Renal cortical epithelial cell (primary cell): ENCODE measurements at regions not wholly inside any gene's neighbourhood (a gene's known extent, or its start where the extent isn't known, plus 50 kb on each side); places are given as distances from the start of the nearest gene placed in this dataset.
A peak's percentile ranks its signal among the peaks of the same experiment; 100 is the strongest.

Experiments used
- DNase-seq: peaks from one replicate; pipeline ENCODE4 v3.0.0-alpha.2; 2011; ENCODE audit warnings: low read depth

DNA sequence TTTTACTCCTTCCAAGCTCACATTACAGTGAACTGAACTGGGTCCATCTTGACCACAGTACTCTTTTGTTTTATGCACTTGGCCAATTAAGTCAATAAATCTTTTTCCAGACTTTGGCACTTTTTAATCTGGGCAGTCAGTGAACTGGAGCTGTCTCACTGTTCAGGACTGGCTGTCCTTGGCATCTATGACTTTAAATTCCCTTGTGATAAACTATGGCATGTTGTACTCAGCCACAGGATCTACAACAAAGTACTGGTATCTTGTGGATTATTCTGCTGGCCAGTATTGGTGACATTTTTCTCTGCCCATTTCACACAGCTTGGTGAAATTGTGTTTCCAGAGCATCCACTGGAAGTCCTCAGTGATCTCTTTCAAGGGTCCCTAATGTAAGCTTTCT lies 1144.8 kb upstream of the SEMA6A start:
- DNase-seq = no peak

DNA sequence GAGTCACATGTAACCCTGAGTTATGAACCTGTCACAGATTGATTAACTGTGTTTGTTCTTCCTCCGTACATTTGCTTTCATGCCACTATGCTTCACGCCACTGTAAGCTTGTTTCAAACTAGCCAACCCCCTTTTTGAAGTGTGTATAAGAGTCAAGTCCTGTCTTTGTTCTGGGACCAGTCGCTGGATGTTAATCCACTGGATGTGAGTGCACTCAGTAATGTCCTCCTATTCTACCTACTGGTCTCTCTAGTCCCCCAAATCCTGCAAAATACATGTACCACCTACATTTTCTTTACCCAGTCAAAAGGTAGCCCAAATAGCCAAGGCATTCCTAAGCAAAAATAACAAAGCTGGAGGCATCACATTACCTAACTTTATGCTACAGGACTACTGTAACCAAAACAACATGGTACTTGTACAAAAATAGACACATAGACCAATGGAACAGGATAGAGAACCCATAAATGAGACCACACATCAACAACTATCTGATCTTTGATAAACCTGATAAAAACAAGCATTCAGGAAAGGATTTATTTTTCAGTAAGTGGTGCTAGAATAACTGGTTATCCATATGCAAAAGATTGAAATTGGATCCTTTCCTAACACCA lies 1139.1 kb upstream of the SEMA6A start:
- DNase-seq = no peak

DNA sequence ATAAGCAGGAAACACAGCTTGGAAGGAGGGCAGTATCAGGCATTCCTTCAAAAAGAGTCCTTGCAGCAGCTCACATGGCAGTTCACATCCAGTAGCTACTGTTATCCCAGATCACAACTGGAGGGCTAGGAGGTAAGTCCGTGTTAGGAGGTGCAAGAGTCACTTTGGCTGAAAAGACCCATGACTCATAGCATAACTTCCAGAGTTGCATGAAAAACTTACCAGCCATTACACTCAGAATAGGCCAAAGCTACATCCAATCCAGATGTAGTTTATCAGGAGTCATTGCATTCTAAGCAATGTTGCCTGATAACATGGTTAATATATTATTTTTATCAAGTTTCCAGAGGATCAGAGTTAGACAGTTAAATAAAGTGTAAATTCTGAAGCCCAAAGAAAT lies 1126.4 kb upstream of the SEMA6A start:
- DNase-seq = no peak

DNA sequence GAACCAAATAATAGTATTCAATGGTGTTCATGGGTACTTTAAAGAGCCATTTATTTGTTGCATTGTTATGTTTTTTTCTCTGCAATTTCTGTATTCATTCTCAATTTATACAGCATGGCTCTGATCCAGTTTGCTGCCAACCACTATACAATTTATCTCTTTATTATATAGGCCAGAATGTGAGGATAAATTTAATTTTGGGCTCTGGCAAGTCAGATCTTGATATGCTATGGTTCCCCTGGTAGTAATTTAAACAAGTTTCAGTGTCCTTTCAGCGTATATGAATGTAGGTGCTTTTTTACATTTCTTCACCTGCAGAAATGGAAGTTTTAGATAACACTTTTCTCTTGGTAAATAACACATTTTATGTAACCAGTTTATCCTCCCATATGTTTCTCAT lies 1118.0 kb upstream of the SEMA6A start:
- DNase-seq = no peak

DNA sequence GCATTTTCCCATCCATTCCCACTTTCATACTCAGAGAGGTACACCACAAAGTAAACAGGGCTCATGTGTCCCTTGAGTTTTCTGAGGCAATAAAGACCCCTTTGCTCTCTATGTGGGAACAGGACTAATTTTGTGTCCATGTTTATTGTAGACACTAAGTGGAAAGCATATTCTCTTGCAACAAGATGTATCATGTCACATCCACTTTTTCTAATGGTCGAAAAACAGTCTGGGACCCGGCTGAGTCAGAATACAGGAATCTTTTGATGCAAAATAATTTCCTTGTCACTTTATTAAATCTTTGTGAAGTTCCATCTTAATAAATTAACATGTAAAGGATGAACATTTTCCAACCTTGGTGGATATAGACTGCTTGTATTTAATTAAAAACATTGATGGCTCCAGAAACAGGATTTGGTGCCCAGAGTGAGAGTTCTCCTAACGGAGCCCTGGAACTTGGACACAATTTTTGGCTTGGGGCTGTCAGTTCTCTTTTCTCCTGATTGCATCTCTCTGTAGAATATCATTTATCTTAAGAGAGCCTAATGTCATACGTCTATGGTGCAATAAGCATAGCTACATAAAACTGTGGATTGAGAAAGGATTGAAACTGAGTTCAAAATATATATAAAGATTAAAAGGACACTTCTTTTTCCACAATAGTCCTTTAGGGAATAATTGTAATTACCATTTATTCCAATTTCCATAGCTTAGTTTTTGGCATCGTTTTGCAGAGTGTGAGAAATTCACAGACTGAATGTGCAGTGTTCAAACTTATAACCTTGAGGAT lies 1116.7 kb upstream of the SEMA6A start:
- DNase-seq = no peak

DNA sequence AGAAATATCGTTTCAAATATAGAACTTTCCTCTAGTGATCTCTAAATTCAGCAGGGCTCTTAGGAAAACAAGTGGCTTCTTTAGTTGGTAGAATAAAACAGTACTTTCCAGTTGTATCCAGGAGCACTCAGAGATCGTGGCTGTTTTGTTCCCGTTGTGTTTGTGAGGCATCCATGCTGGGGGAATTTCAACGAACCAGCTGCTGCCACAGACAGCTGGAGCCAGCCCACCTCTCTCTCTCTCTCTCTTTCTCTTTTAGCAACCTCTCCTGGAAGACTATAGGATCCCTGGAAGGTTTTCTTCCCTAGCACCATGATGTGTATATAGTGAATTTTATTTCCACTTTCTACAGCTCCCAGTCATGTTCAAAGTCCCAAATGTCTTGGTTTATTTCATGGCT lies 1116.0 kb upstream of the SEMA6A start:
- no peak for DNase-seq

DNA sequence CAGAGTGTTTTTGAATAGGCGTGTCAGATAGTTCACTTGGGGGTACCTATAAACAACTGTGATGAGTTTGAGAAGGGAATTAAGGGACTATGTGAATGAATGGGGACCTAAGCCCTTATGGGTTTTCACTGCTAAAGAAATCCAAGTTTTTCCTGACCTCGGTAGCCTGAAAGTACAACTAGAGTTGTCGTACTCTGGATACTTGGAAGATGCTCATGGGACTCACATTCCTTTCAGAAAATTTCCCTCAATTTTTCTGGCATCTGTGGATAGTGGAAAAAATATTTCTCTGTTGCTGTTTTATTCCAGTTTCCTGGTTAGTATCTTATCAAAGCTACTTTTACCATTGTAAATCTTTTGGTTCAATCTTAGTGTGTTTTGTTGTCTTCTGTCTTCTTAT lies 1112.3 kb upstream of the SEMA6A start:
- DNase-seq = no peak

DNA sequence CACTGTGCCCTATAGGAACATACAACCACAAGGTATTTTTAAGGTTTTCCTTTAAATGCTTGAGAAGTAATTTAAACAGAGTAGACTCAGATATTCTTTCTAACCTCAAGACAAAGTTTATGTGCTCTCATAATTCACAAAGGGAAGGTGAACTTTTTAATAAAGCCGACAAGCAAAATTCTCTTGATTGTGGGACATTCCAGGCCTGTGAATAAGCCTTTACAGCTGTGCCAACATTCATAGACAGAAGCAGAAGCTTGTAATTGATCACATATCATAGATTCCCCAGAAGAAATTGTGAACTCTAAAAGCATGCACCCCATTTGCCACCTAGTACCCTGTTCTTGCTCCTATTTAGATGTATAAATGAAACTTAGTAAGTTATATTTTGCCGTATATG lies 1107.8 kb upstream of the SEMA6A start:
- no peak for DNase-seq

DNA sequence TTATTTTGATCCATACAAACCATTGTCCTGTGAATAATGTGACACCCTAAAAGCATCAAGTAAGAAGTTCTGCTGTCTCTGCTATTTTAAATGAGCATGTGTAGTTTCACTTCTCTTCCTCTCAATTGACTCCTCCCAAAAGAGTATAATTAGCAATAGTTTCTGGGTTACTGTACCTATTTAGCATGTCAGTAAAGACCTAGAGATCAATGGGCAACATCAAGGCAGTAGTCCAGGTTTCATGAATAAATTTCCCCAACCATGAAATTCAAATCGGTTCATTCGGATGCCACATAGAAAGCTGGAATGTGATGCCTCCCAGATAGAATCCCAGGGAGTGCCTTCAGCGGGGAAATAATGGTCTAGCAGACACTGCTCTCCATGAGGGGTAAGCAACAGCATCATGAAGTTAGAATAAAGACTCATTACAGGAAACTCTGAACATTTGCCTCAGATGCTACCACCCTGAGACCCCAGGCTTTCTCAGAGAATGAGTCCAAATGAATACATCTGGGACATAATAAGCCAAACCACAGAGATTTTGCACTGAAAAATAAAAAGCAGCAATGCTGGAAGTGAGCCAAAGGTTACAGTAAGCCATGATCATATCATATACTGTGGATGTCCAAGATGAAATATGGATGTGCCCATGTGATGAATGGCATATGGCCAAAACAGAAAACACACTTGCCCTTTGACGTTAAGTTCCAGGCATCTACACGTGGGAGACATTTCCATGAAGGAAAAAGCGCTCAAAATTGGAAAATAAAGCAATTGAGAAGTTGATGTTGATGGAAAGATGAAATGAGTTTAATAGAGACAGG lies 1107.0 kb upstream of the SEMA6A start:
- DNase-seq = no peak

DNA sequence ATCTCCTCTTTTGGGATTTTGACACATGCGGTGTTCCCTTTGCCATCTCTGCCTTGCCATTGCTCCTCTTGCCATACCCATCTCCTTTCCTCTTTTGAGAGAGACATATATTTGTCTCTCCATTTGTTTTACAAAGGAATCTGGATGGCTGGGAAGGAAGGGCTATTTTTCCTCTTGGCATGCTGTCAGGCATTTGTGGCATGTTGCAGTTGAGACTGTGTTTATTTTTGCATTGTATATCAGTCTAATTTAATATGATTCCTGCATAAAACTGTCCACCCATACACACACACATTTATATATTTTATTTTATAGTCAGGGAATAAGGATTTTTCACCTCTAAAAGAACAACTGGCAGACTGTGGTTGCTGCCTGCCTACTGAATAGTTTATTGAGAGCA lies 1105.8 kb upstream of the SEMA6A start:
- DNase-seq = no peak

DNA sequence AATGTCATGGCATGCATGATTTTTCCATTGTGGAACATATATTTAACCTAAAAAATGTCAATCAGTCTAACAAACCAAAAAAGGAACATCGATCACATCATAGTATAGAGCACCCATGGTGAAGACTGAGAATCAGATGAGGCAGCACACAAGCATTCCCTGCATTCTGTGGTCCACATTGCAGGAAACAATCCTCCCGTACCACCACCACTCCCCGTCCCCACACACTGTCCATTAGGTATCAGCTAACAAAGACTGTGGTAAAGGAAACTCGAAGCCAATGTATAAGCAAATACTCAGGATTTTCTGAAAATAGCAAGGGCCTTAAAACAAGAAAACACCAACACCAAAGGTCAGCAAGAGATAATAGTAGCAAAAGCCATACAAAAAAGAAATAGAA lies 1104.4 kb upstream of the SEMA6A start:
- no peak for DNase-seq

DNA sequence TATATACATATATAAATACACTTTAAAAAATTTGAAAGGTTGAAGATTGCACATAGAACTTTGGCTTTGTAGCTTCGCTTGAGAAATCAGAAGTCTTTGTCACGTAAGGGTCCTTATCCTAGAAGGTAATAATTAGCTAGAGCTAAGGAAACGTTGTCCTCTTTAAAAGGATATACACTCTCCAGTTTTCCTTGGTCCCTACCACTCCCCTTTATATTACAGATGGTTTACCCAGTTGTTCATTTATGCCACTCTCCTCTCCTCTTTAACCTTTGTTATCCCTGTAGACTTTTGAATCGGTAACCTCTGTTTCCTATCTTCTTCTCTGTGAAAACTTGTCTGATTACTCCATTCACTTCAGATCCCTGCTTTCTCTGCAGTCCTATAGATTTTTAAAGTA lies 1101.0 kb upstream of the SEMA6A start:
- DNase-seq = no peak

DNA sequence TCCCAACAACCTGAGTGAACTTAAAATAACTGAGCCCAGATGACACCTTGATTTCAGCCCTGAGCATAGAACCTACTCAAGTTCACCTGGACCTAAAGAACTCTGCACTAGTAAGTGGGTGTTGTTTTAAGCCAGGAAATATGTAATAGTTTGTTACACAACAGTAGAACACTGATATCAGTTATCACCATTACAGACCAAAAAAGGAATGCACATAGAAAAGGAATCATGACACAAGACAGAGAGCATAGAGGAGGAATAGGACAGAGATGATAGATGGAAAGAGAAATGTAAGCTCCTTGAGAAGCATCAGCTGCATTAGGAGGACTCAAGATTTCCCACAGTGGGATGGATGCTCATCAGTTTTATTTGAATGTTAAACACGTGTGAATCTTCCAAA lies 1096.9 kb upstream of the SEMA6A start:
- no peak for DNase-seq

DNA sequence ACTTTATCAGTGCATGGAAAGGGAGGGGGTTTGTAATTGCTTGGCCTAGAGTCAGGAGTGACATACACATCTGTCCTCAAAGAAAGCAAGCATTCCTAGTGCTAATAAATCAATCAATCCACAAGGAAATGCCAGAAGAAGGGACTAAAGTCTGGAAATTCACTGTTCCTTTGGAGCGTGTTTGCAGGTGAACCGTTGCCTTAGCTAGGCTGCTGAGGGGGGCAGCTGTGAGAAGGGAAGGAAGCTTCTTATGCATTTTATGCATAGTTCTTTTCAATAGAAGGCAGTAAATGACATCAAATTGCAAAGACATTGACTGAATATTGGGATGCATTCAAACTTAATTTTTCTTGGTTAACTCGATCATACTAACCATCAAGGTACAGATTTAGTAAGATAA lies 1092.5 kb upstream of the SEMA6A start:
- DNase-seq = no peak

DNA sequence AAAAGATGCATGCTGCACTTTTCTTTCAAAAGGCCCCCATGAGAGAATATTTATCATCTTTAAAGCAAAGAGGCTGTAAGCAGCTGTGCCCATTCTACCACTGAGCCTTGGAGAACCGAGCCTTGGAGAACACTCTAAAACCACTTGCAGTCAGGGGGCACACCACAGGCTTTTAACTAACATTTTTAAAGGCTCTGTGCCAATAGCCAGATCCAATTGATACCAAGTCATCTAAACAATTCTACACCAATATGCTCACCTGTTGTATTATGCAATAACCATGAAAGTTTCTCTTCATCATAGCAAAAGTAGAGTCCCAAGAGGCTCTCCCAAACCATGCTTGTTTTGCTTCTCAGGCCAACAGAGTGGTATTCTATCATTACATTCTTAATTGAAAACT lies 1090.5 kb upstream of the SEMA6A start:
- DNase-seq = no peak

DNA sequence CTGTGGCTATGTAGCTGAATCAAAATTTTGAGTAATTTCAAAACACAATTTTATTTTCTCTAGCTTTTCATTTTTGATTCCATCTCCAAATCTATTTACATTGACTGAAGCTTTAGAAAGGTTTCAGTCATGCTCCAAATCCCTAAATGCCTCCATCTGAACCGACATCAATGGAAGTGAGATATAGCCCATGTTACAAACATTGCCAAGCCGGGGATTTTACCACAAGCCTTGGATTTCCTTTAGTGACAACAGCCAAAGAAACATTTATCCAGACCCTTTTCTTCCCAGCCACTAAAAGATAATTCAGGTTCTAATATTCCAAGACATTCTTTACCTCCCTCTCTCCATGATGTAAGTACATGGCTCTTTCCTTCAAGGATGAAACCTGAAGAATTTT lies 1087.7 kb upstream of the SEMA6A start:
- DNase-seq = no peak

DNA sequence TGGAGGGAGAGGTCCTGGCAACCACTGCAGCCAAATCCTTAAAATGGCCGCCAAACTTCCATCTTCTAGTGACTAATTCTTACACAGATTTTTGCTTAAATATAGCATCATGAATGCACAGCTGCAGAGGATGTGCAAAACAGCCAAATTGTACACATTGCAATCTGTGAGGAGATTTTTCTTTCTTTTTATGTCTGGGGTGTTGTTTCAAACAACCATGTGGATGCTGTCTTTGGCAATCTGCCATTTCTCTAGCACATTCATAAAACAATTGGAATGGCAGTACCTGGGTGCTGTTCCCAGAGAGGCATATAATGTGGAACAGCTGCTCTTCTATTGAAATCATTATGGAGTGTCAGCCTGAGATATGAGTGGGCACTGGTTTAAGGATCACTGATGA lies 1082.9 kb upstream of the SEMA6A start:
- DNase-seq = no peak

DNA sequence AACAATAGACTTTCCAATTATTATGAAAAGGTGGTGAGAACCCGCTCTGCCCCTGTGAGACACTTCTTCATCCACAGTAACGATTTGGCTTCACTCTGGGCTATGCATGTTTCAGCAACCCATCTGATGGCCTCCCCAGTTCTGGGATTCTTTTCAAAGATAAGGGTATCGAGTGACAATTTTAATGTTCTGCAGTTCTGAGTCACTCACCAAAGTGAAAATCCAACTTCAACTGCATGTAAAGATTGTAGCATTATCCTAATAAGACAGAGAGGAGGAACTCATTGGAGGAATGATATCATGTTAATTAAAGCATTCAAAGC lies 1078.3 kb upstream of the SEMA6A start:
- no peak for DNase-seq

DNA sequence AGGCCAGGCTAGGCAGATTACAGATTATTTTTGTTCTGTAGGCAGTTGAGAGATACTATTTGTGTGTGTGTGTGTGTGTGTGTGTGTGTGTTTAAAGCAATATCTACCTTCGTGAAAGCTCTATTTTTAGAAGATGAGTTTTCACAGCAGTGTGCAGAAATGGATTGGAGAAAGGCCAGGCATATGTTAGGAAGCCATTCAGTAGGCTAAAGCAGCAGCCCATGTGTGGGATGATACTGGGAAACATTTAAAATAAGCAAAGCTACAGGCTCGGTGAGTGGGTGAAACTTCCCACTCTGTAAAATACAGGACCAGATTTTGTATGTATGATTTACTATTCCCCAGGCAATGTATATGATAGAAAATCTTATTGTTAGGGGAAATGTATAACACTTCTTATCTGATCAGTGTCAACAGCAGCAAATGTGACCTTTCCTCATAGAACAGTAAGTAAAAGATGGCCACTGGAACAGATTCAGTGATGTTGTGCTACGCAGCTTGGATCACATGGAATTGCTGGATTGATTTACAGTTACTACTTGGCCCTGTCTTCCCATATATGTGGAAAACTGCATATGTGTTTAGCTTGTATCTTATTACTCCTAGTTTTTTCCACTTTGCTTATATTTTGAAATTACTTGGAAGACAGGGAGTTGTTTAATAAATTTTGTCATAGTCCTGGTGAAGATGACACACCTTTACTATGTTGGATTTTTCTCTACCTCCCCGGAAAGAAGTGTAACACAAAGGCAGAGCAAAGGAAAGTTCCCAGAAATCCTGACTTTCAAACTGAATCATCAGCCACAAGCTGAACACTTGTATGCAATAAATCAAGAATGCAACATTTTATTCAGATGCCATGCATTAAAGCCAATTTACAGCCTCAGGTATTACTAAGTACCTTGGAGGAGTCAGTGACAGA lies 1077.7 kb upstream of the SEMA6A start:
- peak; percentile 6 for DNase-seq

DNA sequence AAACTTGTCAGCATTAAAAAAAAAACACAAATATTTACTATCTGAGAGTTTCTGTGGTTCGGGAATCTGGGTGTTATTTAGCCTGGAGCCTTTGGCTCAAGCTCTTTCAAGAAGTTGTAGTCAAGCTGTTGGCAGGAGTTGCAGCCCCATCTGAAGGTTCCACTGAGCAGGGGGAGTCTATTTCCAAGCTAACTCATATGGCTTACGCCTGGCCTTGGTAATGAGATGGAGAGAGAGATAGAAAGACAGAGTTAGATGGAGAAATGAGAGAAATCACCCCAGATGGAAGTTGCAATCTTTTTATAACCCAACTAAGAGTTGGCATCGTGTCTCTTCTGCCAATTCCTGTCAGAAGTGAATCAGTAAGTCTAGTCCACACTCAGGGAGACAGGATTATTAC lies 1075.2 kb upstream of the SEMA6A start:
- DNase-seq = no peak

DNA sequence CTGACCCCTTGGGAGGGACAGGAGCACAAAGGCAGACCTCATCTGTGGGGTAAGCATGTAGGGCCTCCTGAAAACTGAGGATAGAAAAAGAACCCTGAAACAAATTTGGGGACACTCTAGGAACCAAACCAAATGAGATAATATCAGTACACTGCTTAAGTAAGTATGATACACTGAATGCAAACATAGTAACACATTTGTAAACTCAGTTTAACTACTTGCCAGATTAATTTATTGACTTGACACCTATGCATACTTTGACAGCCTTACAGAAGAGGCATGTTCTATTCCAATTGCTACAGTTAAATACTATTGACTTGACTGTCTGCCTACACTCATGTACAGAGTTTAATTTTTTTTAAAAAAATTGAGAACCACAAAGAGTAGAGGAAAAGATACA lies 1070.8 kb upstream of the SEMA6A start:
- DNase-seq = no peak

DNA sequence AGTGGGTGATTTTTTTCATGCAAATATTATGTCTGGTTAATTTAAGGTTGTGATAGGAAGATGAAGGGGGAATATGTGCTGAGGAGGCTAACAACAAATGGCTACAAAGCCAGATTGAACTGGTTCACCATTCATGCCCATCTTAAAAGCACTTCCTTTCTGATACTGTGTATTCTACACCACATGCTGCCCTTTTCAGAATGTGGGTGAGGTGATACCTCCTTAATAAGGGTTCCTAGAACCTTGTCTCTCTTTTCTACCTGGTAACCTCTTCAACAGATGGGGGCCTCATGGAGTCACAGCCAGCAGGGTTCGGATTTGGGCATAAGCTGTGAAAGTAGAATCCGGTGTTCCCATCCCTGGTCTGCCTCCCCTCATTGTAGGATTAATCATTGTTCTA lies 1064.0 kb upstream of the SEMA6A start:
- no peak for DNase-seq
